Frontal cortex (tissue), 3 donors: ENCODE measurements at regions not wholly inside any gene's neighbourhood (a gene's known extent, or its start where the extent isn't known, plus 50 kb on each side); places are given as distances from the start of the nearest gene placed in this dataset.
"Not testable (repeated sequence)": the region's sequence is repeated elsewhere in the genome, so short reads cannot be mapped to it uniquely, and the experiment has no call there.

ENCODE experiments used
- DNase-seq, 2 donors: peaks; one replicate each; pipeline ENCODE4 v3.0.0; 2012; ENCODE audit warnings: low spot score in 2 of 2
- FAIRE-seq: peaks from 2 replicates; lab custom pipeline; 2012; peaks lifted over from hg19 to GRCh38; lab: Jason Lieb, UNC
- donor health status: control.
- donor health status: control.
- donor health status: control.

GRCh38 chr18:1585881-1586488, 681.3 kb downstream of the ADCYAP1 start:
- DNase-seq (peak in 1 of 2 donors; percentile 8), FAIRE-seq (peak; percentile 55)

GRCh38 chr18:1593091-1593490, 688.4 kb downstream of the ADCYAP1 start:
- DNase-seq (no peak), FAIRE-seq (no peak)

- DNase-seq (no peak), FAIRE-seq (no peak)
Observed at GRCh38 chr18:1595195-1595594, 690.5 kb downstream of the ADCYAP1 start.

DNA sequence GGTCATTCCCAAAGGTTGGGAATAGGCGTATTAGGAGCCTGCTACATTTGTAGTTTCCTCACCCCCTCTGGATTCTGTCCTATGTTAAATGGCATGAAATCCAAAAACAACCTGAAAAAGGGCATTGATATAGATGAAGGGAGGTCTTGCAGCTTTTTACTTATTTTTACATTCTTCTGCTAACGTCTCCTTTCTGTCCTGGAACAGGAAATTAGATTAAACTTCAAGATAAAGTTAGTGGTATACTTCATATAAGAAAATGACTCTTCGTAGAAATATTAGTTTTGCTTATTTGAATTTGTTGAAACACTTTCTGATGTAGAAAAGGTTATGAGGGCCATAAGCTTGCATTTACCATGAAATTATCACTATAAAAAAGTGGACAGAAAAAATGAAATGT, 694.5 kb downstream of the ADCYAP1 start:
- no peak for FAIRE-seq
- DNase-seq: no peak

- DNase-seq: no peak
- FAIRE-seq: no peak
Observed at GRCh38 chr18:1604751-1605150, 700.1 kb downstream of the ADCYAP1 start.

- DNase-seq (no peak), FAIRE-seq (no peak)
Observed at GRCh38 chr18:1618364-1618763, 713.7 kb downstream of the ADCYAP1 start.

GRCh38 chr18:1619507-1619906, 714.8 kb downstream of the ADCYAP1 start:
- DNase-seq (no peak), FAIRE-seq (no peak)

DNA sequence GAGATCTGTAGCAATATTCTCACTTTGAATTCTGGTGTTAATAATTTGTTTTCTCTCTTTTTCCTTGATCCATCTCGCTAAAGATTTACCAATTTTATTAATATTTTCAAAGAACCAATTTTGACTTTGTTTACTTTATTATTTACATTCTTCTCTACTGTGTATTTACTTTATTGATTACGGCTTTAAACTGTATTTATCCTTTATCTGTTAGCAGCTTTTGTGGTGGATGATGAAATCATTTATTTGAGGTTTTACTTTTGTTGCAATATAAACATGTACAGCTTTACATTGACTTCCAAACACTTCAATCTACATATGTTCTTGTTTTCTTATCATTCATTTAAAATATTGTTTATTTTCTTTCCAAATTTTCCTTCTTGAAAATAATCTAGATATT, 719.9 kb downstream of the ADCYAP1 start:
- peak; percentile 28 for FAIRE-seq
- DNase-seq: no peak

DNA sequence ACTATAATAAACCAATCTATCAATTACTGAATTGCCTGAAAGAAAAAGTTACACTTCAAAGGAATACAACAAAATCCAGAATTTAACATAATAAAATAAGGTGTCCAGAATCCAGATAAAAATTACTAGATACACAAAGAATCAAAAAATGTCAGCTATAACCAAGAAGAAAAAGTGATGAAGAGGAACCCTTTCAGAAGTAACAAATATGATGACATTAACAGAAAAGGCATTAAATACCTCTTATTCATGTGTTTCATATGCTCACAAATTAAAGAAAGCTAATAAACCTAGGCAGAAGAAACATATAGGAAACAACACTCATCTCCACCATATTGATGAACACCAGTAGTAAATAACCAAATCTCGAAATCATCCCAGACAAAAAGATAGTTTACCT, 722.8 kb downstream of the ADCYAP1 start:
- FAIRE-seq (peak; percentile 44), DNase-seq (no peak)

DNA sequence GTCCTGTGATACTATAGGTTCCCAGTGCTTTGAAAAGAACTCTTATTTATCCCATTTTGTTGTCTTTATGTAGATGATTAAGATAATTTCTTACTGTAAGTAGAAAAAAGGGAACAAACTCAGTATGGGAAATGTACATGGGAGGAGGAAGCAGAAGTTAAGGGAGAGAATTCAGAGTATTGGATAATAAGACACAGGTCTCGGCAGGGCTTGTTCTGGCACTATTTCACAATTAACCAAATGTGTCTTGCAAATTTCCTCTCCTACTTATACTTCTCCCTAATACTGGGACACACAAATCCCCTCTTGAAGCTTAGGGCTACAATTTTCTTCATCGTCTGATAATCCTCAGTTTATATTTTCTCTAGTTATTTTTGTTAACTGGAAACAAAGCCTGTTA, 744.0 kb downstream of the ADCYAP1 start:
- FAIRE-seq (no peak), DNase-seq (no peak)

- FAIRE-seq (no peak), DNase-seq (no peak)
Observed at GRCh38 chr18:1652018-1652417, 747.3 kb downstream of the ADCYAP1 start.

DNA sequence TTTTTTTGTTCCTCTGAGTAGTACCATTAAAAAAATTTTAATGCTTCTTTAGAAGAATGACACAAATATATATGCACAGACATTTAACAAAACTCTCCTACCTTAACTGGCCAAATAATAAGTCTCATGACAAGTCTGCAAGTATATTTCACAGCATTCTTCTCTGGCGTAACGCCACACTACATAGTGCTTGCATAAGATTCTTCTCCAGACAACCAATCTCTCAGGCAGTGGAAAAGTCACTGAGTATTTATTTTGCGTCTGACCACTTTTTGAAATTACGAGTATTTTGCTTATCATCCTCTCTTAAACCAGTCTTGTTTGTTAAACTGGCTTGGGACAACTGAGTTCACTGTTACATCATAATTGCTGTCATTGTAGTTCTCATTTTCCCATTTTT, 749.2 kb downstream of the ADCYAP1 start:
- FAIRE-seq (no peak), DNase-seq (no peak)

DNA sequence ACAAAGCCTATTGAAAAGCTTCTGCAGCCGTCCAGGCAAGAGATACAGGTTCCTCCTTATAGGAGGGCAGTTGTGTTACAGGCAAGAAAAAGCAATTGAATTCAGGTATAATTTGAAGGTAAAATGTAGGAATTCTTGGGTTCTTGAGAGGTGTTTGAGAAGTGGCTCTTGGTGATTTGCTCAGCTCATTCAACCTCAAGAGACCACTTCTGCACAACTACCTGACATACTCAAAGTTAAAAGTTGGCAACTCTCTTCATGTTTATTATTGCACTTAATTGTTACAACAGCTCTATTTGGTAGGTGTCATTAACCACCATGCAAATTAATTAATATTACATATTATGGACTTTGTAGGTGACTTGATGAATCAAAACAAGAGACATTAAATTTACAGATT, 753.2 kb downstream of the ADCYAP1 start:
- FAIRE-seq: no peak
- DNase-seq: no peak

DNA sequence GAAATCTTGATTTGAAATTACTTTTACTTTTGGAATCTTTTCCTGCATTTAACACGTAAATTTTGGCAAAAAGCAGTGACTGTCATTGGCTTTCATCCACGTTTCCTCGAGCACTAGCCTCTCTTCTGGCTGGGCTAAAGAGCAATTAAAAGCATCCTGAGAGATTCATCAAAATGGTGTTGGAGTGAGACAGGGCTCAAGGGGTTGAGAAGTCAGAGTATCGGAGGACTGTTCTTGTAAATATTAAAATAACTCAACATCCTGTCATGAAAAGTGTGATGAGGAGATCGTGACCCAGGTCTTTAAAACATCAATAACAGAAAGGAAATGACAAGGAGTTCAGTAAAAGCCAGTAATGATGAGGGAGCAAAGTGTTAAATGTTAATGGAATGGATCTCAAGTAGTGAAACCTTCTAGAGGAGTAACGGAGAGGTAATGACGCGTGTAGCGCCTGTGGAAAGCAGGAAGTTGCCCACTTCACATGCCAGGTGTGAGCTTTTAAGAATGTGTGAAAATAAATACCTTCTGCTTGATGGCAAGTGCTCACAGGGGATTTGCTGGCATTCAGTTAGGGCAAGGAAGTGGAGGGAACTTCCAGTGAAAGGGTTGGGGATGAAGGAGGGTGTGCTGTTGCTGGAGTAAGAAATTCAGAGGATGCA, 754.4 kb downstream of the ADCYAP1 start:
- FAIRE-seq: no peak
- DNase-seq: no peak

GRCh38 chr18:1663879-1664705, 759.4 kb downstream of the ADCYAP1 start:
- FAIRE-seq: no peak
- no peak for DNase-seq

DNA sequence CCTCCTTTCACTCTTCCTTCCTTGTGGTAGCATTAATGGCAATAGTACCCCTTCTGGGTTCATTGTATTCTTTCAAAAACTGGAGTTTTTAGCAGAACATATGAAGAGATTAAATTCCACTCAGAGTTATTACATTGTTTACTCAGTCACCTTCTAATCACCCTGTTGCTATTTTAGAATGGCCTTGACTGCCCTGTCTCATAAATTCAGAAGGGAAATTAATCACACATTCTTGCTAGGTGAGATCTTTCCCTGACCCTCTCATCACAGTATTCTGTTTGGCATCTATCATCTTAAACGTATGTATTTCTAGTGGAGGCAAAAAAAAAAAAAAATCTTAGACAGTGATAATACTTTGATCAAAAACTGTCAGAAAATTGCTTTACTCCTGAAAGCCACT, 760.4 kb downstream of the ADCYAP1 start:
- DNase-seq: no peak
- no peak for FAIRE-seq

GRCh38 chr18:1668279-1668678, 763.6 kb downstream of the ADCYAP1 start:
- no peak for FAIRE-seq
- no peak for DNase-seq

DNA sequence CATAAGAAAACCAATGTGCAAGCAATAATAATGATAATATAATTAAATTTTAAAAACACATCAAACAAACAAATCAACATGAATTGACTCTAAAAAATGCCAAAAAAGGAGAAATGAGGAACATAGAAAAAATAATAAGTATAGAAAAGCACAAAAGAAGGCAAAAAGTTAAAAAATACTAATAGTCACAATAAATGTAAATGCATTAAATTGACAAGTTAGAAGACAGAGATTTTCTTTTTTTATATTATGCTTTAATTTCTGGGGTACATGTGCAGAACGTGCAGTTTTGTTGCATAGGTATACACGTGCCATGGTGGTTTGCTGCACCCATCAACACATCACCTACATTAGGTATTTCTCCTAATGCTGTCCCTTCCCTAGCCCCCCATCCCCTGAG, 767.0 kb downstream of the ADCYAP1 start:
- not testable (repeated sequence) for FAIRE-seq, DNase-seq

GRCh38 chr18:1676387-1676786, 771.7 kb downstream of the ADCYAP1 start:
- FAIRE-seq (no peak), DNase-seq (no peak)

- DNase-seq (no peak), FAIRE-seq (no peak)
Observed at GRCh38 chr18:1680108-1680507, 775.4 kb downstream of the ADCYAP1 start.

DNA sequence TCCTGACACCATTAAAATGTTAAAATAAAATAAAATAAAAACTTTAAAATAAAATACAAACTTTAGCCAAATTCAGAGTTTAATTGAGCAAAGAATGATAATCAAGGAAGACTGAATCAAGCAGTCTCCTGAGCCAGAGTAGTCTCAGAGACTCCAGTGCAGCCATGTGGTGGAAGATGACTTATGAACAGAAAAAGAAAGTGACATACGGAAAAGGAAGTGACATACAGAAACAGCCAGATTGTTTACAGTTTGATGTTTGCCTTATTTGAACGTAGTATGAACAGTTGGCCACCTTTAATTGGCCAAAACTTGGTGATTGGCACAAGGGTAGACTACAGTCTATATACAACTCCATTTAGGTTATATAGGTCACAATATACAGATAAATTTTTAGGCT, 787.2 kb downstream of the ADCYAP1 start:
- FAIRE-seq (no peak), DNase-seq (no peak)
